ENCODE measurements at regions not wholly inside any gene's neighbourhood (a gene's known extent, or its start where the extent isn't known, plus 50 kb on each side); places are given as distances from the start of the nearest gene placed in this dataset.

DNA sequence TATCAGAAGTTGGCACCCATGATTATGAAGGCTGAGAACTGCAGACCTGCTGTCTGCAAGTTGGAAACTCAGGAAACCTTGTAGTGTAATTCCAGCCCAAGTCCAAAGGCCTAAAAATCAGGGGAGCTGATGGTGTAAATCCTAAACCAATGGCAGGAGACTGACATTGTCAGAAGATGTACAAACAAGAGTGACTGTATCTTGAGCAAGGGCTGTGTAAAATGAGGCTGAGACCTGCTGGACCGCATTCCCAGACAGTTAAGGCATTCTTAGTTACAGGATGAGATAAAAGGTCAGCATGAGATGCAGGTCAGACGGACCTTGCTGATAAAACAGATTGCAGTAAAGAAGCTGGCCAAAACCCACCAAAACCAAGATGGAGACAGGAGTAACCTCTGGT is 147.7 kb downstream of the COG6 start:
- H3K4me3 Mint-ChIP-seq, result no peak overlapping the region
- DNase-seq, result no peak
- peaks cover 4% of the 10 kb centered on the region in 2 donors for H3K27me3 Mint-ChIP-seq
- no peak overlapping the region for H3K4me3 ChIP-seq (ENCODE audit: low read length)
- CTCF ChIA-PET, result no interaction called here
- no peaks in the 10 kb centered on the region for H3K9me3 ChIP-seq (ENCODE audit: low read length)
- no peak overlapping the region for H3K27ac Mint-ChIP-seq
- POLR2A ChIA-PET, result no interaction called here
- H3K36me3 ChIP-seq (ENCODE audit: insufficient read depth, low read length), result no peaks in the 10 kb centered on the region
- H3K27ac ChIP-seq (ENCODE audit: low read depth, low read length), result no peak overlapping the region
- H3K36me3 Mint-ChIP-seq, result peaks cover 0 to 8% (median 0%) of the 10 kb centered on the region in 3 donors
- no peaks in the 10 kb centered on the region for H3K27me3 ChIP-seq (ENCODE audit: insufficient read depth, low read length, poor library complexity, severe bottlenecking)
- no peaks in the 10 kb centered on the region for H3K4me1 ChIP-seq (ENCODE audit: insufficient read depth, low read length)
- peaks cover 5 to 14% (median 6%) of the 10 kb centered on the region in 5 donors for H3K9me3 Mint-ChIP-seq
- H3K4me1 Mint-ChIP-seq, result no peaks in the 10 kb centered on the region

DNA sequence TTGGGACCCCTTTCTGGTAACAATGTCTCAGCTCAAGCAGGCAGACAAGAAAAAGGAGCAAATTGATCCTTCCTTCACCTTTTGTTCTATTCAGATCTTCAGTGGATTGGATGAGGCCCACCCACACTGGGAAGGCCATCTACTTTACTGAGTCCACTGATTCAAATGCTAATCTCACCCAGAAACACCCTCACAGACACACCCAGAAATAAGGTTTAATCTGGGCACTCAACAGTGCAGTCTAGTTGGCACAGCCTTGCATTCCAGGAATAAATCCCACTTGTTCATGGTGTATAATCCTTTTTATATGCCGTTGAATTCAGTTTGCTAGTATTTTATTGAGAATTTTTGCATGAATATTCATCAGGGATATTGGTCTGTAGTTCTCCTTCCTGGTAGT is 148.4 kb downstream of the COG6 start:
- Mint-ChIP-seq H3K27ac (no peak overlapping the region), H3K4me3 (no peak overlapping the region), H3K9me3 (peaks cover 5 to 14% (median 6%) of the 10 kb centered on the region in 5 donors), H3K27me3 (peaks cover 4% of the 10 kb centered on the region in 2 donors), H3K4me1 (no peaks in the 10 kb centered on the region), H3K36me3 (peaks cover 0 to 5% (median 0%) of the 10 kb centered on the region in 3 donors)
- H3K4me1 ChIP-seq (ENCODE audit: insufficient read depth, low read length), result no peaks in the 10 kb centered on the region
- no peak overlapping the region for H3K27ac ChIP-seq (ENCODE audit: low read depth, low read length)
- no peaks in the 10 kb centered on the region for H3K36me3 ChIP-seq (ENCODE audit: insufficient read depth, low read length)
- no peaks in the 10 kb centered on the region for H3K9me3 ChIP-seq (ENCODE audit: low read length)
- H3K27me3 ChIP-seq (ENCODE audit: insufficient read depth, low read length, poor library complexity, severe bottlenecking), result no peaks in the 10 kb centered on the region
- POLR2A ChIA-PET, result no interaction called here
- no peak overlapping the region for H3K4me3 ChIP-seq (ENCODE audit: low read length)
- DNase-seq, result no peak
- CTCF ChIA-PET, result no interaction called here

DNA sequence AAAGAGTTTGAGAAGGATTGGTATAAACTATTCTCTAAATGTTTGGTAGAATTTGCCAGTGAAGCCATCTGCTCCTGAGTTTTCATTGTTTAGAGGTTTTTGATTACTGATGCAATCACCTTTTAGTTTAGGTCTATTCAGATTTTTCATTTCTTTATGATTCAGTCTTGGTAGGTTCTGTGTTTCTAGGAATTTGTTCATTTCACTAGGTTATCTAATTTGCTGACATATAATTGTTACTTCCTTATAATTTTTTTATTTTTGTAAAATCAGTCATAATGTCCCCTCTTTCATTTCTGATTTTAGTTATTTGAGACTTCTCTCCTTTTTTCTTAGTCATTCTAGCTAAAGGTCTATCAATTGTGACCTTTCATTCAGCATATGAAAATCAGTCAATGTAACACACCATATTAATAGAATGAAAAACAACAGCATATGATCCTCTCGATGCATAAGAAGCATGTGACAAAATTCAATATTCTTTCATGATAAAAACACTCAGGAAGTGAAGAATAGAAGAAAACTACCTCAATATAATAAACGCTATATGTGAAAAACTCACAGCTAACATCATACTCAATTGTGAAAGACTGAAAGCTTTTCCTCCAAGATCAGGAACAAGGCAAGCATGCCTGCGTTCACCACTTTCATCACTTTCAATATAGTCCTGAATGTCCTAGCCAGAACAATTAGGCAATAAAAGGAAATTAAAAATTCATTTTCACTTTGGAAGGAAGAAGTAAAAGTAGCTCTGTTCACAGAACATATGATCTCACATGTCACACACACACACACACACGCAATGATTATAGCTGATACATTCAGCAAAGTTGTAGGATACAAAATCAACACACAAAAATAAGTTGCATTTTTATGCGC is 149.1 kb downstream of the COG6 start:
- no peak overlapping the region for H3K27ac Mint-ChIP-seq
- POLR2A ChIA-PET, result no interaction called here

DNA sequence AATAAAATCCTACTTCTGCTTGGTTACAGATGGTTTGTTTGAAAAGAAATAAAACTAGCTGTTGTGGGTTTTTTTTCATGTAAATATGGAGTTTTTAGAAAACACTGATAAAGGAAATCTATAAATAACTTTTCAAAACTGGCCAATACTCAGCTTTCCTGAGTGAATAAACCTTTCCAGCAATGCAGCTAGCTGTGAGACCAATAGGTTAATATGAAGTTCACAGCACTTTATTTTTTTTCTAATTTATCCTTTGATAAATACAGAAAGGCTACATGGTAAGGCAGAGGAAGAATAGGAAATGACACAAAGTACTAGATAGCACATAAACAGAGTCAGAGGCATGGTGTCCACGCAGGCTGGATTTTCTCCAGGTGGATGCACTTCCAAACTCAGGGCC is 154.0 kb downstream of the COG6 start:
- no peak for DNase-seq
- ChIA-PET POLR2A (no interaction called here), CTCF (no interaction called here)
- Mint-ChIP-seq H3K27ac (no peak overlapping the region), H3K9me3 (no peaks in the 10 kb centered on the region), H3K27me3 (peaks cover 0 to 9% of the 10 kb centered on the region in 2 donors), H3K4me3 (no peak overlapping the region), H3K36me3 (no peaks in the 10 kb centered on the region), H3K4me1 (no peaks in the 10 kb centered on the region)
- Histone ChIP-seq H3K4me1 (ENCODE audit: insufficient read depth, low read length) (no peaks in the 10 kb centered on the region), H3K36me3 (ENCODE audit: insufficient read depth, low read length) (no peaks in the 10 kb centered on the region), H3K9me3 (ENCODE audit: low read length) (no peaks in the 10 kb centered on the region), H3K27me3 (ENCODE audit: insufficient read depth, low read length, poor library complexity, severe bottlenecking) (no peaks in the 10 kb centered on the region), H3K4me3 (ENCODE audit: low read length) (no peak overlapping the region), H3K27ac (ENCODE audit: low read depth, low read length) (no peak overlapping the region)

More for the DNA sequence above, 149.1 kb downstream of the COG6 start:
- Mint-ChIP-seq H3K4me3 (no peak overlapping the region), H3K36me3 (peaks cover 0 to 5% (median 0%) of the 10 kb centered on the region in 3 donors), H3K4me1 (no peaks in the 10 kb centered on the region), H3K27me3 (peaks cover 4% of the 10 kb centered on the region in 2 donors), H3K9me3 (peaks cover 2 to 14% (median 5%) of the 10 kb centered on the region in 5 donors)
- CTCF ChIA-PET, result no interaction called here
- no peak for DNase-seq
- H3K27ac ChIP-seq (ENCODE audit: low read depth, low read length), result no peak overlapping the region
- H3K27me3 ChIP-seq (ENCODE audit: insufficient read depth, low read length, poor library complexity, severe bottlenecking), result no peaks in the 10 kb centered on the region
- H3K4me3 ChIP-seq (ENCODE audit: low read length), result no peak overlapping the region
- no peaks in the 10 kb centered on the region for H3K9me3 ChIP-seq (ENCODE audit: low read length)
- H3K4me1 ChIP-seq (ENCODE audit: insufficient read depth, low read length), result no peaks in the 10 kb centered on the region
- H3K36me3 ChIP-seq (ENCODE audit: insufficient read depth, low read length), result no peaks in the 10 kb centered on the region

DNA sequence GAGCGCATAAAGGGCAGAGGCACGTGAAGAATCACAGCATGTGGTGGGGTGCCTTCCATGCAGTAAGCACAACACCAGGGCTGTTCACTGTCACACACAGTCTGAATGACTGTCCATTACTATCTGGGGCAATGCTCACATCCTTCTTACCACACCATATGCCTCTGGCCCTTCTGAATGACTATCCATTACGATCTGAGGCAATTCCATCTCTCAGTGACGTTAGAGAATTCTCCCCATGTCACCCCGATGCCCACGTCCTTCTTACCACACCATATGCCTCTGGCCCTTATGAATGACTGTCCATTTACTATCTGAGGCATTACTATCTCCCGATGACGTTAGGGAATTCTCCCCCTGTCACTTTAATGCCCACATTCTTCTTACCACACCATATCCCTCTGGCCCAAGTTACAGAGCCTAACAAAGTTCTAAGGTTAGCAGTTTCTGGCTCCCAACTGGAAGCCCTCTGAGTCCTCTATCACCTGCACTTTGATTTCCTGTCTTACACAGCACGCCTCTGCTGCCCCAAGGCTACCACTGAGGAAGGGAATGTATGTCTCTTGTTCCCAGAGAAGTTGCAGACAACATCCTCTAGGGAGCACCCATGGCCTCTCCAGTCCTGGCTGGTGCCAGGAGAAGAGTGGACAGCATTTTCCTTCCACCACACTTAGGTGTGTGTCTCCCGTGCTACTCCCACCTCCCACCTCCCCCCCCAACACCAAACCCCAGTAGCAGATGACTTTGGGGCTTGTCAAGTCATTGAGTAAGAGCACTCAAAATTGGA is 154.8 kb downstream of the COG6 start:
- ChIA-PET POLR2A (no interaction called here), CTCF (no interaction called here)
- Histone ChIP-seq H3K36me3 (ENCODE audit: insufficient read depth, low read length) (no peaks in the 10 kb centered on the region), H3K4me1 (ENCODE audit: insufficient read depth, low read length) (no peaks in the 10 kb centered on the region), H3K4me3 (ENCODE audit: low read length) (no peak overlapping the region), H3K27ac (ENCODE audit: low read depth, low read length) (no peak overlapping the region), H3K9me3 (ENCODE audit: low read length) (no peaks in the 10 kb centered on the region), H3K27me3 (ENCODE audit: insufficient read depth, low read length, poor library complexity, severe bottlenecking) (no peaks in the 10 kb centered on the region)
- H3K4me3 Mint-ChIP-seq, result no peak overlapping the region
- no peak for DNase-seq
- H3K9me3 Mint-ChIP-seq, result no peaks in the 10 kb centered on the region
- peaks cover under 1 to 10% of the 10 kb centered on the region in 2 donors for H3K27me3 Mint-ChIP-seq
- H3K4me1 Mint-ChIP-seq, result no peaks in the 10 kb centered on the region
- no peak overlapping the region for H3K27ac Mint-ChIP-seq
- H3K36me3 Mint-ChIP-seq, result no peaks in the 10 kb centered on the region

DNA sequence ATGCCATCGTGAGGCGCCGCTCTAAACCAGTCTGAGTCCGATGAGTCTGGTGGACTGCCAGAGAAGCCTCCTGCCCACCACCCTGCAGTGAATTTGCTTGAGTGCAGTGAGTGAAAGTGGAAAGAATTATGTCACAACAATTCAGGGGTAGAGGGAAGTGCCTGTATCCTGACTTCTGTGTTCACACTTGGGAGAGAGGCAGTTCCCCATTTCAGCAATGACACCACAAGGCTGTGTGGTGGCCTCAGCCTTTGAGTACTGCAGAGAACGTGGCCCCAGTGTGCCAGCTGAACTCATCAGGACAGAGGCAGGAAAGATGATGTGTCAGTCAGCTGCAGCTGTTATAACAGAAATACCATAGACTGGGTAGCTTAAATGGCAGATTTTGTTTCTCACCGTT is 155.6 kb downstream of the COG6 start:
- peaks cover 3 to 14% of the 10 kb centered on the region in 2 donors for H3K27me3 Mint-ChIP-seq
- H3K4me3 ChIP-seq (ENCODE audit: low read length), result no peak overlapping the region
- H3K27ac Mint-ChIP-seq, result no peak overlapping the region
- no peaks in the 10 kb centered on the region for H3K9me3 ChIP-seq (ENCODE audit: low read length)
- no peak overlapping the region for H3K4me3 Mint-ChIP-seq
- no peaks in the 10 kb centered on the region for H3K9me3 Mint-ChIP-seq
- POLR2A ChIA-PET, result no interaction called here
- DNase-seq, result no peak
- H3K27me3 ChIP-seq (ENCODE audit: insufficient read depth, low read length, poor library complexity, severe bottlenecking), result no peaks in the 10 kb centered on the region
- H3K36me3 Mint-ChIP-seq, result no peaks in the 10 kb centered on the region
- no peaks in the 10 kb centered on the region for H3K36me3 ChIP-seq (ENCODE audit: insufficient read depth, low read length)
- H3K4me1 ChIP-seq (ENCODE audit: insufficient read depth, low read length), result no peaks in the 10 kb centered on the region
- CTCF ChIA-PET, result no interaction called here
- H3K27ac ChIP-seq (ENCODE audit: low read depth, low read length), result no peak overlapping the region
- no peaks in the 10 kb centered on the region for H3K4me1 Mint-ChIP-seq

DNA sequence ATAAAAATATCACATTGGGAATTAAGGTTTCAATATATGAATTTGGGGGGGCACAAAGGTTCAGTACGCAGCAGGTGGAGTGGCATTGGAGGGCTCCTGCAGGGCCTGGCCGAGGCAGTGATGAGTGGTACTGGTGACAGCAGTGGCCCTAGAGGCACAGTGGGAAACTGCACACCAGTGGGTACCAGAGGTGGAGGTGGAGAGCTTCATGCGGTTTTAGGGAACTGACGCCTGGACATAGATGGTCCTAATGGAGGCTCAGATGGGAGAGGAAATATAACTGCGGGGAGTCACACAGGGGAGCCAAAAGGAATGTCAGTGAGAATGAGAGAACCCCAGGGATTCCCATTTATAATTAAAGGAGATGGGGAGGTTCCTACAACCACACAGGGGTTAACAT is 156.2 kb downstream of the COG6 start:
- Histone ChIP-seq H3K4me3 (ENCODE audit: low read length) (no peak overlapping the region), H3K27ac (ENCODE audit: low read depth, low read length) (no peak overlapping the region), H3K4me1 (ENCODE audit: insufficient read depth, low read length) (no peaks in the 10 kb centered on the region), H3K27me3 (ENCODE audit: insufficient read depth, low read length, poor library complexity, severe bottlenecking) (no peaks in the 10 kb centered on the region), H3K9me3 (ENCODE audit: low read length) (no peaks in the 10 kb centered on the region), H3K36me3 (ENCODE audit: insufficient read depth, low read length) (no peaks in the 10 kb centered on the region)
- H3K4me3 Mint-ChIP-seq, result no peak overlapping the region
- DNase-seq, result no peak
- CTCF ChIA-PET, result interaction anchor here (0.9 kb wide), 1 partner anchor 11 kb away, joined by 3 read pairs; no protein-coding TSS in a partner anchor
- H3K36me3 Mint-ChIP-seq, result no peaks in the 10 kb centered on the region
- POLR2A ChIA-PET, result no interaction called here
- H3K4me1 Mint-ChIP-seq, result no peaks in the 10 kb centered on the region
- no peaks in the 10 kb centered on the region for H3K9me3 Mint-ChIP-seq
- H3K27ac Mint-ChIP-seq, result no peak overlapping the region
- H3K27me3 Mint-ChIP-seq, result peaks cover 3 to 18% of the 10 kb centered on the region in 2 donors

DNA sequence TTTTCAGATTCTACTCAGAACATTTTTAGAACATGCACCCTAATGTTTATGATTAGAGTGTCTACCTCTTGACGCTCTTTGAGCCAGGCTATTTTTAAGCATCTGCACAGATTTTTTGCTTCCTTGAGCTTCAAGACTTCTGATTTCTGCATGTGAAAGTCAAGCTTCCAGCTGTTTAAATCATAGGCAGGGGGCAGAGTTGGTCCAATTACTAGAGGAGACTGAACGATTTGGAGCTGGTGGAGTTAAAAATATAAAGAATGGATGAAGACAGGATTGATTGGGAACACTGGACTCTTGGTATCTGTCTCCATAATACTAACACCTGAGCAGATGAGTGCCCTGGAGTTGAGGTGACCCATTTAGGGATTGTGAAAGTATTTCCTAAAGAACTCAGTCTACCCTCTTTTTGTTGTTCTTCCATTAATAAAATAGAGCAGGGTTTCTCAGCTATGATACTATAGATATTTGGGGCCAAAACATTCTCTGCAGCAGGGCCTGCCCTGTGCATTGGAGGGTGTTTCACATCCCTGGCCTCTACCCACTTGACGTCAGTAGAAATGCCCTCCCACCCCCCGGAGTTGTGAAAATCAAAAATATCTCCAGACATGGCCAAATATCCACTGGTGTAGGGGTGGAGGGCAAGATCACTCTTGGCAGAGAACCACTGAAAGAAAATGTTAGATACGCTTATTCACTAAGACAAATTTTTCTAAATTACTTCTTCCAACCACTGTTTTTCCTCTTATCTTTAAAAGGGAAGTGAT is 160.1 kb downstream of the COG6 start:
- H3K27me3 Mint-ChIP-seq, result peaks cover 3 to 13% of the 10 kb centered on the region in 2 donors
- DNase-seq, result no peak
- no peaks in the 10 kb centered on the region for H3K36me3 ChIP-seq (ENCODE audit: insufficient read depth, low read length)
- H3K27ac ChIP-seq (ENCODE audit: low read depth, low read length), result no peak overlapping the region
- H3K9me3 ChIP-seq (ENCODE audit: low read length), result no peaks in the 10 kb centered on the region
- ChIA-PET POLR2A (no interaction called here), CTCF (interaction anchor here (1.0 kb wide), 1 partner anchor 38 kb away, joined by 3 read pairs; no protein-coding TSS in a partner anchor)
- no peaks in the 10 kb centered on the region for H3K27me3 ChIP-seq (ENCODE audit: insufficient read depth, low read length, poor library complexity, severe bottlenecking)
- H3K9me3 Mint-ChIP-seq, result no peaks in the 10 kb centered on the region
- H3K4me3 Mint-ChIP-seq, result no peak overlapping the region
- H3K4me3 ChIP-seq (ENCODE audit: low read length), result no peak overlapping the region
- H3K36me3 Mint-ChIP-seq, result no peaks in the 10 kb centered on the region
- H3K27ac Mint-ChIP-seq, result no peak overlapping the region
- no peaks in the 10 kb centered on the region for H3K4me1 ChIP-seq (ENCODE audit: insufficient read depth, low read length)
- no peaks in the 10 kb centered on the region for H3K4me1 Mint-ChIP-seq

Data from CD8-positive, alpha-beta memory T cell (primary cell).